ENCODE measurements at regions not wholly inside any gene's neighbourhood (a gene's known extent, or its start where the extent isn't known, plus 50 kb on each side); places are given as distances from the start of the nearest gene placed in this dataset.

DNA sequence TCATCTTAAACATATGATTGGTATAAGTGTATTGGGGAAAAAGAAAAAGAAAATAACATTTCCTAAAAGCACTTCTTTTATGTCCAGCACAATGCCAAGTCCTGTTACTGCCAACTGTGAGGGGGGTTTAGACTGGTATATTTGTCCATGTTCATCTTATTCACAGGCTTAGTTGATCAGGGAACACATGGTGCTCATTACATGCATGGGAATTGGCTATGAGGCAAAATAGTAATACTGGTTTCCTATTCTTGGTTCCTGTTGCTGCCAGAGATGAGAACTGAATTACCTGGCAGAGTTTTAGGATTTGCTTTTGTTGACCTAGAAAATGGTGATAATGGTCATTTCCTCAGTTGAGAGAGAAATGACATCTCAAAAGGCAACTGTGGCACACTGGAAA is 398.8 kb downstream of the DUSP10 start:
- TF ChIP-seq POLR2AphosphoS5 (IDR thresholded peaks at IDR 0.05; ENCODE audit: insufficient read depth, low read depth, low read length) = no peak
- TF ChIP-seq MYC (IDR thresholded peaks at IDR 0.05; ENCODE audit: low read depth, low read length) = no peak
- TF ChIP-seq FOS (IDR thresholded peaks at IDR 0.05; ENCODE audit: borderline replicate concordance, insufficient read depth, low read length) = no peak
- no peak for TF ChIP-seq JUN (IDR thresholded peaks at IDR 0.05; ENCODE audit: borderline replicate concordance, insufficient read depth, insufficient read length, low read depth)
- TF ChIP-seq EZH2 (IDR thresholded peaks at IDR 0.05; ENCODE audit: borderline replicate concordance, low read depth, low read length, severe bottlenecking) = no peak
- TF ChIP-seq POLR2A (IDR thresholded peaks at IDR 0.05; ENCODE audit: low read depth, low read length) = no peak
- TF ChIP-seq, protein P1, sequence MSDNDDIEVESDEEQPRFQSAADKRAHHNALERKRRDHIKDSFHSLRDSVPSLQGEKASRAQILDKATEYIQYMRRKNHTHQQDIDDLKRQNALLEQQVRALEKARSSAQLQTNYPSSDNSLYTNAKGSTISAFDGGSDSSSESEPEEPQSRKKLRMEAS (IDR thresholded peaks at IDR 0.05; ENCODE audit: insufficient read depth, insufficient read length) = no peak
- TF ChIP-seq, protein P2, sequence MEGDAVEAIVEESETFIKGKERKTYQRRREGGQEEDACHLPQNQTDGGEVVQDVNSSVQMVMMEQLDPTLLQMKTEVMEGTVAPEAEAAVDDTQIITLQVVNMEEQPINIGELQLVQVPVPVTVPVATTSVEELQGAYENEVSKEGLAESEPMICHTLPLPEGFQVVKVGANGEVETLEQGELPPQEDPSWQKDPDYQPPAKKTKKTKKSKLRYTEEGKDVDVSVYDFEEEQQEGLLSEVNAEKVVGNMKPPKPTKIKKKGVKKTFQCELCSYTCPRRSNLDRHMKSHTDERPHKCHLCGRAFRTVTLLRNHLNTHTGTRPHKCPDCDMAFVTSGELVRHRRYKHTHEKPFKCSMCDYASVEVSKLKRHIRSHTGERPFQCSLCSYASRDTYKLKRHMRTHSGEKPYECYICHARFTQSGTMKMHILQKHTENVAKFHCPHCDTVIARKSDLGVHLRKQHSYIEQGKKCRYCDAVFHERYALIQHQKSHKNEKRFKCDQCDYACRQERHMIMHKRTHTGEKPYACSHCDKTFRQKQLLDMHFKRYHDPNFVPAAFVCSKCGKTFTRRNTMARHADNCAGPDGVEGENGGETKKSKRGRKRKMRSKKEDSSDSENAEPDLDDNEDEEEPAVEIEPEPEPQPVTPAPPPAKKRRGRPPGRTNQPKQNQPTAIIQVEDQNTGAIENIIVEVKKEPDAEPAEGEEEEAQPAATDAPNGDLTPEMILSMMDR (IDR thresholded peaks at IDR 0.05; ENCODE audit: extremely low read depth in 1 of 2, insufficient read depth in 1 of 2, low read depth in 1 of 2, low read length in 2 of 2) = no peak
- Histone ChIP-seq H3K79me2 (ENCODE audit: control insufficient read depth, insufficient read depth, low read length) (no peaks in the 10 kb centered on the region), H3K27ac (ENCODE audit: insufficient read depth, low read depth, low read length) (no peak overlapping the region), H3K9me3 (replicated peaks; ENCODE audit: control insufficient read depth, insufficient read depth, low read length) (no peaks in the 10 kb centered on the region), H3K4me1 (ENCODE audit: control insufficient read depth, extremely low read depth, insufficient read depth, low read length) (no peaks in the 10 kb centered on the region), H3K9me1 (replicated peaks; ENCODE audit: control insufficient read depth, extremely low read depth, insufficient read depth, low read length) (no peaks in the 10 kb centered on the region), H2AFZ (ENCODE audit: low read depth, low read length) (no peak overlapping the region), H3K9ac (replicated peaks; ENCODE audit: extremely low read depth, insufficient read depth, low read length) (no peak overlapping the region), H3K36me3 (ENCODE audit: control insufficient read depth in 2 of 2, extremely low read depth in 1 of 2, insufficient read depth in 2 of 2, low read length in 2 of 2) (no peaks in the 10 kb centered on the region), H3K4me3 (replicated peaks in 1 of 3; ENCODE audit: insufficient read depth in 1 of 3, low read depth in 1 of 3, low read length in 3 of 3) (no peak overlapping the region), H3K4me2 (ENCODE audit: insufficient read depth, low read length) (no peak overlapping the region), H3K27me3 (ENCODE audit: control insufficient read depth in 2 of 2, insufficient read depth in 2 of 2, low read length in 2 of 2) (no peaks in the 10 kb centered on the region), H4K20me1 (replicated peaks; ENCODE audit: control insufficient read depth, extremely low read depth, insufficient read depth, low read length) (no peaks in the 10 kb centered on the region)
- no peak for DNase-seq (ENCODE audit: low read depth, low spot score)
- POLR2A ChIA-PET = no interaction called here
- FAIRE-seq = no peak
- no TSS peak for BruUV-seq (replicated peaks)
- dilution Hi-C loops (cut with MboI; ENCODE audit: extremely low pct_ligation_motif_present, low sequenced_read_pairs) (no loop called here), intact Hi-C loops (cut with micrococcal nuclease) (no loop called here)
- CTCF ChIA-PET = no interaction called here
